Nephron (organoid): ENCODE measurements at regions not wholly inside any gene's neighbourhood (a gene's known extent, or its start where the extent isn't known, plus 50 kb on each side); places are given as distances from the start of the nearest gene placed in this dataset.

Experiments
- H3K27ac Mint-ChIP-seq, 3 experiments: 2 replicates each; pipeline ENCODE4 v1.8.0; 2020; ENCODE audit warnings: mixed read lengths in 3 of 3, mild to moderate bottlenecking in 2 of 3, moderate library complexity in 1 of 3
- H3K27me3 Mint-ChIP-seq: 2 replicates; pipeline ENCODE4 v1.8.0; 2021; ENCODE audit warnings: low read depth, mild to moderate bottlenecking, moderate library complexity, mixed read lengths
- H3K36me3 Mint-ChIP-seq: 2 replicates; pipeline ENCODE4 v1.8.0; 2020; ENCODE audit warnings: low read depth, mixed read lengths
- H3K4me1 Mint-ChIP-seq: 2 replicates; pipeline ENCODE4 v1.8.0; 2020; ENCODE audit warnings: mixed read lengths
- H3K4me3 Mint-ChIP-seq, 3 experiments: 2 replicates each; pipeline ENCODE4 v1.8.0; 2020; ENCODE audit warnings: mild to moderate bottlenecking in 3 of 3, mixed read lengths in 3 of 3, moderate library complexity in 2 of 3
- H3K9me3 Mint-ChIP-seq: 2 replicates; pipeline ENCODE4 v1.8.0; 2020; ENCODE audit warnings: mixed read lengths
- TF ChIP-seq, protein P1 (sequence below), 3 experiments: fragments of 200-600 bp; sonication (generic); IDR thresholded peaks; one replicate each; pipeline ENCODE4 v1.5.0; 2021; ENCODE audit warnings: antibody characterized with exemption in 3 of 3; ENCODE audit not compliant: unreplicated experiment in 3 of 3

DNA sequence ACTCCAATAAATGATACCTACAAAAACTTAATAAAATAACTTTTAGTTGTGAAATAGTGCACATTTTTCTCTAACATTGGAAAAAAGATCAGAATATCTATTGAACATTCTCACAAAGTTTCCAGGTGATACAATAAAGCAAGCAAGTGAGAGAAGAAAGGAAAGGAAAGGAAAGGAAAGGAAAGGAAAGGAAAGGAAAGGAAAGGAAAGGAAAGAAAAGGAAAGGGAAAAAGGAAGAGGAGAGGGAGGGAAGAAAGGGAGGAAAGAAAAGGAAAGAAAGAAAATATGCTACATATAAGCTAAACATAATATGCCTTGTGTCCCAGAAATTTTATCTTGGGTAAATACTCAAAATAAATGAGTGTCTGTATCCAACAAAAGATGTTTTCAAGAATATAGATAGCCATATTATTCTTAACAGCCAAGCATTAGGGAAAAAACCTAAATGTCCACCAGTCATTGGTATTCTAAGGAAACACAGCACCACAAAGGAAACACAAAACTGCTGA lies 510.2 kb upstream of the ZWINT start:
- H3K4me3 Mint-ChIP-seq = no peak overlapping the region
- H3K27me3 Mint-ChIP-seq = no peaks in the 10 kb centered on the region
- H3K27ac Mint-ChIP-seq = no peak overlapping the region
- TF ChIP-seq, protein P1, sequence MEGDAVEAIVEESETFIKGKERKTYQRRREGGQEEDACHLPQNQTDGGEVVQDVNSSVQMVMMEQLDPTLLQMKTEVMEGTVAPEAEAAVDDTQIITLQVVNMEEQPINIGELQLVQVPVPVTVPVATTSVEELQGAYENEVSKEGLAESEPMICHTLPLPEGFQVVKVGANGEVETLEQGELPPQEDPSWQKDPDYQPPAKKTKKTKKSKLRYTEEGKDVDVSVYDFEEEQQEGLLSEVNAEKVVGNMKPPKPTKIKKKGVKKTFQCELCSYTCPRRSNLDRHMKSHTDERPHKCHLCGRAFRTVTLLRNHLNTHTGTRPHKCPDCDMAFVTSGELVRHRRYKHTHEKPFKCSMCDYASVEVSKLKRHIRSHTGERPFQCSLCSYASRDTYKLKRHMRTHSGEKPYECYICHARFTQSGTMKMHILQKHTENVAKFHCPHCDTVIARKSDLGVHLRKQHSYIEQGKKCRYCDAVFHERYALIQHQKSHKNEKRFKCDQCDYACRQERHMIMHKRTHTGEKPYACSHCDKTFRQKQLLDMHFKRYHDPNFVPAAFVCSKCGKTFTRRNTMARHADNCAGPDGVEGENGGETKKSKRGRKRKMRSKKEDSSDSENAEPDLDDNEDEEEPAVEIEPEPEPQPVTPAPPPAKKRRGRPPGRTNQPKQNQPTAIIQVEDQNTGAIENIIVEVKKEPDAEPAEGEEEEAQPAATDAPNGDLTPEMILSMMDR (IDR thresholded peaks at IDR 0.05; ENCODE audit: unreplicated experiment in 3 of 3) = no peak
- H3K36me3 Mint-ChIP-seq = no peaks in the 10 kb centered on the region
- peaks cover 2% of the 10 kb centered on the region for H3K9me3 Mint-ChIP-seq
- H3K4me1 Mint-ChIP-seq = no peaks in the 10 kb centered on the region

DNA sequence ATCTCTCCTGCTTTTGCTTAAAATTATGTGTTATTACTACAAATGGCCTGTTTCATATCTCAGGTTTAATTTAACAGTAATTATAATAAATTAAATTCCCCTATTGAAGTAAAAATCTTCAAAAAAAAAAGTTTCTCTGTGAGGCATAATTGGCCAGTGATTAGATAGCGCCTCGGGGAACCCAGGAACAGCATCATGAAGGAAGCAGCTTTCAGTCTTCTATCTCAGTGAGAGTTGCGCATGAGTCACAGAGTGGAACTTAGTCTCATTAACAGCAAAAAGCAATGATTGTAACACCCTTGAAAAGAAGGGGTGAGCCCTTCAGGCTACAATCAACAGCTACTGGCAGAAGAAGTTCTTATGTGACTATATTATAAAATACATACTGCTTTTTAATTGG lies 506.2 kb upstream of the ZWINT start:
- no peaks in the 10 kb centered on the region for H3K4me1 Mint-ChIP-seq

DNA sequence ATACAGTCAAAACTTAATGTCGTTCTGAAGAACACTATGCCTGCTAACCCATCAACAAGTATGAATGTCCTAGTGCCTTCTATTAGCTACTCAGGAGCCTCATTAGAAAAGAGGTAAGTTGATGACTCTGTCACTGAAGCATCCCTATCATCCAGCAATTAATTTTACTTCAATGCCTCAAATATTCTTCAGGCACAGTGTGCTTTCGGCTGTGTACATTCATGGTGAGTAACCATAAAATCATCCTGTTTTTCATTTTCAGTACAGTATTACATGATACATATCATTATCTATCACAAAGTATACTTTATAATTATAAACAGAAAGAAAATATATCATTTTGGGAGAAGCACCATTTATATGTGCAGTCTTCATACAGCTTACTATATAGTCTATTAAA lies 495.5 kb upstream of the ZWINT start:
- Mint-ChIP-seq H3K36me3 (no peaks in the 10 kb centered on the region), H3K27me3 (no peaks in the 10 kb centered on the region), H3K4me3 (no peak overlapping the region), H3K9me3 (no peaks in the 10 kb centered on the region), H3K4me1 (no peaks in the 10 kb centered on the region), H3K27ac (no peak overlapping the region)
- TF ChIP-seq, protein P1 (IDR thresholded peaks at IDR 0.05; ENCODE audit: unreplicated experiment in 3 of 3) = no peak

More for the DNA sequence above, 506.2 kb upstream of the ZWINT start:
- TF ChIP-seq, protein P1 (IDR thresholded peaks at IDR 0.05; ENCODE audit: unreplicated experiment in 3 of 3) = no peak
- H3K36me3 Mint-ChIP-seq = no peaks in the 10 kb centered on the region
- H3K27me3 Mint-ChIP-seq = no peaks in the 10 kb centered on the region
- H3K9me3 Mint-ChIP-seq = peaks cover 2% of the 10 kb centered on the region
- H3K27ac Mint-ChIP-seq = no peak overlapping the region
- no peak overlapping the region for H3K4me3 Mint-ChIP-seq

DNA sequence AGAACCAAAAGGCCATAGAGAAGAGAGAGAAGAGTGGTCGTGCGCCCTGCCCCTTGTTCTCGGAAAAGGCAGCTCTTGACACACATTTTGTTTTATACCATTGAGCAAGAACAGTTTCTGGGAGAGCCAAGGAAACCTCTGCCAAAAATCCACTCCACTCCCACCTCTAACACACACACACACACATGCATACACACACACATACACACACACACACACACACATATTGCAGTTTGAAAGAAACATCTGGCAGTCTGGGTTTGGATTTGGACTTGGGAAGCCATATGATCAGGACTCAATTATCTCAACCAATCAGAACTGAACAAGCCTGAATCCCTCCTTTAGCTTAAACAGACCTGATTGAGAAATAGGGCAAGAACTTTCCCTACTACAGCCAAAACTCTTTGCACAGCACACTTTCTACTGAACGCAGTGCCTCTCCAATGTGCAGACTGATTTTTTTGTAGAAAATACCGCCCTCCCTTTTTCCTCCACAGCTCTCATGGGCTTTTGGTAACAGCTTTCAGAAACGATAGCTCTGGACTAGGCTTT lies 484.0 kb upstream of the ZWINT start:
- TF ChIP-seq, protein P1 (IDR thresholded peaks at IDR 0.05; ENCODE audit: unreplicated experiment in 3 of 3) = no peak
- H3K4me1 Mint-ChIP-seq = no peaks in the 10 kb centered on the region
- H3K27me3 Mint-ChIP-seq = no peaks in the 10 kb centered on the region
- H3K4me3 Mint-ChIP-seq = no peak overlapping the region
- no peak overlapping the region for H3K27ac Mint-ChIP-seq
- no peaks in the 10 kb centered on the region for H3K9me3 Mint-ChIP-seq
- no peaks in the 10 kb centered on the region for H3K36me3 Mint-ChIP-seq

DNA sequence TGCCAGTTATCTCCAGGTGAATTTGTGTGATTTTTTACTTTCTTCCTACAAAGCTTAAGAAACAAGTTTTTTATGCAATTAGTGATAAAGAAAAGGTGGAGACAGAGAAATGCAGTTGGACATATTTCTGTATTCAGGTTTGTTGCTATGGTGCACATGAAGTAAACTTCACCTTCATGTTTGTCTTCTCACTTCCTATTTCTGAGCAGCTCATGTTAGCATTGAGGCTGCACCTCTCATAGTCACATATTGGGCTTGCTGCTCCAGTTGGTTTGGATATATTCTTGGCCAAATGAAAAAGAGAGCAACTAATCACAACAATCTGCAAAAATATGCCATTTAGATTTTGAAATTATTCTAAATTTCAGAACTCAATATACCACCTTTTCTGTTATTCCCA lies 475.6 kb upstream of the ZWINT start:
- Mint-ChIP-seq H3K9me3 (no peaks in the 10 kb centered on the region), H3K4me1 (no peaks in the 10 kb centered on the region), H3K4me3 (no peak overlapping the region), H3K36me3 (no peaks in the 10 kb centered on the region), H3K27ac (no peak overlapping the region), H3K27me3 (no peaks in the 10 kb centered on the region)
- TF ChIP-seq, protein P1 (IDR thresholded peaks at IDR 0.05; ENCODE audit: unreplicated experiment in 3 of 3) = no peak

DNA sequence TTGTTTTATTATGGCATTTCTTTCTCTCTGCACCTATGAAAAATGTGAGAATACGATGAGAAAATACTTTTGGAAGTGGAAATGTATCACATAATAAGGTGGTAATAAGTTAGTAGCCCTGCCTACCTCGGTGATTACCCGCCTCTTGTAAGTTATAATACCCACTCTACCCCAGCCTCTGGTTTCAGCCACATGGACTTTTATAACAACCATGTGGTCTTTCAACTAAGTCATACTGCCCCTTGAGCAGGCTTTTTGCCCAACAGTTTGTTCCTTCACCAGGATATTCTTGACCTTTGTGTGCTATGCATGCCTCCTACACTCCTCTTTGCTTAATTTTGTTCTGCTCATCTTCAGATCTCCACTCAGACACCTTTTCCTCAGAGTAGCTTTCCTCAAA lies 470.6 kb upstream of the ZWINT start:
- H3K4me3 Mint-ChIP-seq = no peak overlapping the region
- H3K36me3 Mint-ChIP-seq = no peaks in the 10 kb centered on the region
- TF ChIP-seq, protein P1 (IDR thresholded peaks at IDR 0.05; ENCODE audit: unreplicated experiment in 3 of 3) = no peak
- H3K27ac Mint-ChIP-seq = no peak overlapping the region
- no peaks in the 10 kb centered on the region for H3K27me3 Mint-ChIP-seq
- no peaks in the 10 kb centered on the region for H3K4me1 Mint-ChIP-seq
- H3K9me3 Mint-ChIP-seq = peaks cover 18% of the 10 kb centered on the region
